ENCODE measurements at regions not wholly inside any gene's neighbourhood (a gene's known extent, or its start where the extent isn't known, plus 50 kb on each side); places are given as distances from the start of the nearest gene placed in this dataset.

DNA sequence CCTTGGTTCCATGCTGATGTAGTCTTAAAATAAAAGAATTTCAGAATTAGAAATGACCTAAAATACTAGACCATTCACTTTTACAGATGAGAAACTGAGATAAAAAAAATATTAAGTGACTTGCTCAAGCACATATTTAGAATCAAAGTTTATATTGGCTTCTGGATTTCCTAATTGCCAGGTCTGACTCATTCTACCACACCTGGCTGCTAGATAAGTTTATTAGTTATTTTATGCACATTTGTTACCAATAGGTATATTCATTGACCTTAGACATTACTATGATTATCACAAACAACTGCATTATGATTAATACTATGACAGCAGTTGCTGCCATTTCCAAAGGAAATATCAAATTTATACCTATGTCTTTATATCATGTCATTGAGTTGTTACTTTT lies 497.5 kb downstream of the RWDD3 start:
- Histone ChIP-seq H3K9me3 (ENCODE audit: insufficient read depth, low read length) (no peaks in the 10 kb centered on the region), H3K4me3 (ENCODE audit: low read length) (no peak overlapping the region)
- TF ChIP-seq EZH2phosphoT487 (IDR thresholded peaks at IDR 0.05; ENCODE audit: low read depth) (no peak), CTCF (IDR thresholded peaks at IDR 0.05; ENCODE audit: low read depth, low read length) (no peak)

DNA sequence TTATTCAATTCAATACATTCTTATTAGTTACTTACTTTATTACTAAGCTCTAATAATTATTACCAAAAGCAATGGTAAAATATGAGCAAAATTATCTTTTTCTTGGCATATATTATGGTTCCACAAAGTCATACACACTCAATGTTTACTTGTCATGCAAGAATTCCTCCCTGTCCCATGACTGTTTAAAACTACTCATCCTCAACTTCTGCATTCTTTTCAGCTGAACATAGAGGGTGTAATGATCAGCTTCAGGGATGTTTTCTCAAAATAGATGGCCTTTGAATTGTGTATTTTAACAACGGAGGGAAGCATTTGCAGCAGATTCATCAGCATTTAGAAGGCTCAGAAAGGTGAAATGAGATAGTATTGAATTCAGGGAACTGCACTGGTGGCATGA lies 499.0 kb downstream of the RWDD3 start:
- Histone ChIP-seq H2AFZ (ENCODE audit: low read depth, low read length) (no peak overlapping the region), H3K4me2 (ENCODE audit: low read length) (no peak overlapping the region), H3K4me3 (ENCODE audit: low read length) (no peak overlapping the region), H3K9ac (ENCODE audit: low read length) (no peak overlapping the region), H3K27ac (ENCODE audit: low read length) (no peak overlapping the region), H3K36me3 (replicated peaks; ENCODE audit: low read depth, low read length) (no peaks in the 10 kb centered on the region), H3K4me1 (ENCODE audit: low read length) (no peaks in the 10 kb centered on the region), H3K79me2 (ENCODE audit: low read length) (no peaks in the 10 kb centered on the region), H3K9me3 (ENCODE audit: insufficient read depth, low read length) (no peaks in the 10 kb centered on the region), H3K27me3 (ENCODE audit: low read depth, low read length) (no peaks in the 10 kb centered on the region), H4K20me1 (ENCODE audit: insufficient read depth, low read length) (no peaks in the 10 kb centered on the region)
- no peak for TF ChIP-seq CTCF (IDR thresholded peaks at IDR 0.05; ENCODE audit: low read depth, low read length)
- TF ChIP-seq EZH2phosphoT487 (IDR thresholded peaks at IDR 0.05; ENCODE audit: low read depth) = no peak

More for the DNA sequence above, 497.5 kb downstream of the RWDD3 start:
- Histone ChIP-seq H3K27me3 (ENCODE audit: low read depth, low read length) (no peaks in the 10 kb centered on the region), H3K36me3 (replicated peaks; ENCODE audit: low read depth, low read length) (no peaks in the 10 kb centered on the region), H3K9ac (ENCODE audit: low read length) (no peak overlapping the region), H3K4me2 (ENCODE audit: low read length) (no peak overlapping the region), H2AFZ (ENCODE audit: low read depth, low read length) (no peak overlapping the region), H4K20me1 (ENCODE audit: insufficient read depth, low read length) (no peaks in the 10 kb centered on the region), H3K27ac (ENCODE audit: low read length) (no peak overlapping the region), H3K79me2 (ENCODE audit: low read length) (no peaks in the 10 kb centered on the region), H3K4me1 (ENCODE audit: low read length) (no peaks in the 10 kb centered on the region)

DNA sequence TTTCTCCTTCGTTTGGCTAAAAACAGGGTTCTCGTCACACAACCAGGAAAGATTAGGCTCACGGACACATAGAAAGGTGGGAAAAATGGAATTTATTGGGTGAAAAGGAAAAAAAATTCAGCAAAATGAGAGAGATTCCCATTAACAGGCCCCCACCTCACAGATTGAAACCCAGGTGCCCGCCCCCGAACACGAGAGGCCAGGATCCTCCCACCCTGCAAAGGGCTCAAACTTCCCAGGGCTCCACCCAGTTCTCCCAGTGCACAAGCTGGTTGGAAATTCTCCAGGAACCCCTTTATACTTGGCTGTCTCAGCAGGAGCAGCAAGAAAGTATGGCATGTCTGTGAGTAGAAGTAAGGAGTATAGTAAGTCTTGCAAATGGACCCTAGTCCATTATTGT lies 499.7 kb downstream of the RWDD3 start:
- Histone ChIP-seq H2AFZ (ENCODE audit: low read depth, low read length) (no peak overlapping the region), H3K4me2 (ENCODE audit: low read length) (no peak overlapping the region), H3K4me3 (ENCODE audit: low read length) (no peak overlapping the region), H3K27ac (ENCODE audit: low read length) (no peak overlapping the region), H3K36me3 (replicated peaks; ENCODE audit: low read depth, low read length) (no peaks in the 10 kb centered on the region), H3K9ac (ENCODE audit: low read length) (no peak overlapping the region), H3K9me3 (ENCODE audit: insufficient read depth, low read length) (no peaks in the 10 kb centered on the region), H4K20me1 (ENCODE audit: insufficient read depth, low read length) (no peaks in the 10 kb centered on the region), H3K27me3 (ENCODE audit: low read depth, low read length) (no peaks in the 10 kb centered on the region), H3K79me2 (ENCODE audit: low read length) (no peaks in the 10 kb centered on the region), H3K4me1 (ENCODE audit: low read length) (no peaks in the 10 kb centered on the region)
- TF ChIP-seq CTCF (IDR thresholded peaks at IDR 0.05; ENCODE audit: low read depth, low read length) = no peak

- Histone ChIP-seq H3K9ac (ENCODE audit: low read length) (no peak overlapping the region), H3K4me2 (ENCODE audit: low read length) (no peak overlapping the region), H3K27me3 (ENCODE audit: low read depth, low read length) (no peaks in the 10 kb centered on the region), H3K27ac (ENCODE audit: low read length) (no peak overlapping the region), H3K4me3 (ENCODE audit: low read length) (no peak overlapping the region), H2AFZ (ENCODE audit: low read depth, low read length) (no peak overlapping the region), H3K36me3 (replicated peaks; ENCODE audit: low read depth, low read length) (no peaks in the 10 kb centered on the region), H4K20me1 (ENCODE audit: insufficient read depth, low read length) (no peaks in the 10 kb centered on the region), H3K9me3 (ENCODE audit: insufficient read depth, low read length) (no peaks in the 10 kb centered on the region), H3K4me1 (ENCODE audit: low read length) (no peaks in the 10 kb centered on the region), H3K79me2 (ENCODE audit: low read length) (no peaks in the 10 kb centered on the region)
- TF ChIP-seq CTCF (IDR thresholded peaks at IDR 0.05; ENCODE audit: low read depth, low read length) = no peak
- TF ChIP-seq EZH2phosphoT487 (IDR thresholded peaks at IDR 0.05; ENCODE audit: low read depth) = no peak
These were observed 500.6 kb downstream of the RWDD3 start for GRCh38 chr1:95734560-95734959.
